HG03565 (cell line): ENCODE measurements at regions not wholly inside any gene's neighbourhood (a gene's known extent, or its start where the extent isn't known, plus 50 kb on each side); places are given as distances from the start of the nearest gene placed in this dataset.

ENCODE experiments used
- ATAC-seq: cut with Tn5 transposase; IDR thresholded peaks from one replicate; pipeline ENCODE4 v1.9.1; 2021; ENCODE audit warnings: mild to moderate bottlenecking, moderate library complexity; ENCODE audit not compliant: unreplicated experiment

- ATAC-seq, result no peak
Observed at GRCh38 chr18:78724214-78724914, 255.3 kb upstream of the SALL3 start.

GRCh38 chr18:78725426-78725825, 254.2 kb upstream of the SALL3 start:
- no peak for ATAC-seq

- ATAC-seq, result no peak
Observed at GRCh38 chr18:78726326-78727056, 253.1 kb upstream of the SALL3 start.

- ATAC-seq, result no peak
Observed at GRCh38 chr18:78727057-78727739, 252.4 kb upstream of the SALL3 start.

- ATAC-seq, result no peak
Observed at GRCh38 chr18:78727877-78728783, 251.5 kb upstream of the SALL3 start.

GRCh38 chr18:78728784-78729467, 250.7 kb upstream of the SALL3 start:
- no peak for ATAC-seq

- ATAC-seq, result no peak
Observed at GRCh38 chr18:78730546-78730945, 249.1 kb upstream of the SALL3 start.

- ATAC-seq, result no peak
Observed at GRCh38 chr18:78731016-78731397, 248.6 kb upstream of the SALL3 start.

GRCh38 chr18:78731398-78732032, 248.1 kb upstream of the SALL3 start:
- ATAC-seq, result no peak

- no peak for ATAC-seq
Observed at GRCh38 chr18:78732273-78733210, 247.1 kb upstream of the SALL3 start.

GRCh38 chr18:78733762-78734613, 245.6 kb upstream of the SALL3 start:
- no peak for ATAC-seq

GRCh38 chr18:78734614-78734945, 245.0 kb upstream of the SALL3 start:
- no peak for ATAC-seq

- ATAC-seq, result no peak
Observed at GRCh38 chr18:78735131-78736014, 244.2 kb upstream of the SALL3 start.

- ATAC-seq, result no peak
Observed at GRCh38 chr18:78736015-78736690, 243.5 kb upstream of the SALL3 start.

- ATAC-seq, result no peak
Observed at GRCh38 chr18:78737006-78737915, 242.4 kb upstream of the SALL3 start.
